ENCODE measurements at regions not wholly inside any gene's neighbourhood (a gene's known extent, or its start where the extent isn't known, plus 50 kb on each side); places are given as distances from the start of the nearest gene placed in this dataset.

- TF ChIP-seq, protein P1, sequence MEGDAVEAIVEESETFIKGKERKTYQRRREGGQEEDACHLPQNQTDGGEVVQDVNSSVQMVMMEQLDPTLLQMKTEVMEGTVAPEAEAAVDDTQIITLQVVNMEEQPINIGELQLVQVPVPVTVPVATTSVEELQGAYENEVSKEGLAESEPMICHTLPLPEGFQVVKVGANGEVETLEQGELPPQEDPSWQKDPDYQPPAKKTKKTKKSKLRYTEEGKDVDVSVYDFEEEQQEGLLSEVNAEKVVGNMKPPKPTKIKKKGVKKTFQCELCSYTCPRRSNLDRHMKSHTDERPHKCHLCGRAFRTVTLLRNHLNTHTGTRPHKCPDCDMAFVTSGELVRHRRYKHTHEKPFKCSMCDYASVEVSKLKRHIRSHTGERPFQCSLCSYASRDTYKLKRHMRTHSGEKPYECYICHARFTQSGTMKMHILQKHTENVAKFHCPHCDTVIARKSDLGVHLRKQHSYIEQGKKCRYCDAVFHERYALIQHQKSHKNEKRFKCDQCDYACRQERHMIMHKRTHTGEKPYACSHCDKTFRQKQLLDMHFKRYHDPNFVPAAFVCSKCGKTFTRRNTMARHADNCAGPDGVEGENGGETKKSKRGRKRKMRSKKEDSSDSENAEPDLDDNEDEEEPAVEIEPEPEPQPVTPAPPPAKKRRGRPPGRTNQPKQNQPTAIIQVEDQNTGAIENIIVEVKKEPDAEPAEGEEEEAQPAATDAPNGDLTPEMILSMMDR (IDR thresholded peaks at IDR 0.05): no peak
- no peak for TF ChIP-seq POLR2A (IDR thresholded peaks at IDR 0.05)
- TF ChIP-seq POLR2AphosphoS5 (IDR thresholded peaks at IDR 0.05): no peak
- TF ChIP-seq EP300 (IDR thresholded peaks at IDR 0.05; ENCODE audit: low read depth): no peak
- 83 to 93% methylated on average over 2 of the region's 2 CpGs for WGBS, 2 donors (ENCODE audit: low coverage in 1 of 2)
- Histone ChIP-seq H3K36me3 (no peaks in the 10 kb centered on the region), H3K27me3 (no peaks in the 10 kb centered on the region), H3K4me1 (no peaks in the 10 kb centered on the region), H3K27ac (no peak overlapping the region), H3K9me3 (no peaks in the 10 kb centered on the region), H3K4me3 (no peak overlapping the region)
- intact Hi-C loops (cut with DNase I; ENCODE audit: low total_unique reads) (no loop called here), in situ Hi-C loops (cut with MboI; ENCODE audit: low pct_ligation_motif_present in 1 of 4, low pct_unique_long_range_greater_than_20kb in 1 of 4, low sequenced_read_pairs in 3 of 4) (no loop called here)
- no peak for DNase-seq
Measured at GRCh38 chr13:37501187-37501586, 97.4 kb downstream of the POSTN start.

GRCh38 chr13:37495046-37495445 is 103.5 kb downstream of the POSTN start:
- Histone ChIP-seq H3K4me3 (no peak overlapping the region), H3K4me1 (no peaks in the 10 kb centered on the region), H3K27ac (no peak overlapping the region), H3K27me3 (no peaks in the 10 kb centered on the region), H3K36me3 (no peaks in the 10 kb centered on the region), H3K9me3 (no peaks in the 10 kb centered on the region)
- intact Hi-C loops (cut with DNase I; ENCODE audit: low total_unique reads): no loop called here
- DNase-seq: no peak
- in situ Hi-C loops (cut with MboI; ENCODE audit: low pct_ligation_motif_present in 1 of 4, low pct_unique_long_range_greater_than_20kb in 1 of 4, low sequenced_read_pairs in 3 of 4): no loop called here
- TF ChIP-seq POLR2AphosphoS5 (IDR thresholded peaks at IDR 0.05): no peak
- TF ChIP-seq POLR2A (IDR thresholded peaks at IDR 0.05): no peak
- no peak for TF ChIP-seq EP300 (IDR thresholded peaks at IDR 0.05; ENCODE audit: low read depth)
- TF ChIP-seq, protein P1 (IDR thresholded peaks at IDR 0.05): no peak
- 44 to 50% methylated on average over 1 of the region's 1 CpG for WGBS, 2 donors (ENCODE audit: low coverage in 1 of 2)

- H3K27ac ChIP-seq: peak overlapping the region in 1 of 4 donors; percentile 38
- no peak for TF ChIP-seq POLR2A (IDR thresholded peaks at IDR 0.05)
- TF ChIP-seq, protein P1 (IDR thresholded peaks at IDR 0.05): no peak
- no peak for TF ChIP-seq POLR2AphosphoS5 (IDR thresholded peaks at IDR 0.05)
- TF ChIP-seq EP300 (IDR thresholded peaks at IDR 0.05; ENCODE audit: low read depth): no peak
- intact Hi-C loops (cut with DNase I; ENCODE audit: low total_unique reads): no loop called here
- 79 to 83% methylated on average over 2 to 3 of the region's 3 CpGs for WGBS, 2 donors (ENCODE audit: low coverage in 1 of 2)
- no peaks in the 10 kb centered on the region for H3K9me3 ChIP-seq
- no peak for DNase-seq
- no peaks in the 10 kb centered on the region for H3K36me3 ChIP-seq
- H3K4me1 ChIP-seq: no peaks in the 10 kb centered on the region
- in situ Hi-C loops (cut with MboI; ENCODE audit: low pct_ligation_motif_present in 1 of 4, low pct_unique_long_range_greater_than_20kb in 1 of 4, low sequenced_read_pairs in 3 of 4): no loop called here
- no peaks in the 10 kb centered on the region for H3K27me3 ChIP-seq
- no peak overlapping the region for H3K4me3 ChIP-seq
Measured at GRCh38 chr13:37493775-37494174, 104.8 kb downstream of the POSTN start.

GRCh38 chr13:37492741-37493514 is 105.6 kb downstream of the POSTN start:
- peak overlapping the region in 1 of 4 donors; percentile 38 for H3K27ac ChIP-seq
- H3K4me3 ChIP-seq: no peak overlapping the region
- WGBS, 2 donors (ENCODE audit: low coverage in 1 of 2): 28 to 45% methylated on average over 3 of the region's 3 CpGs
- no peaks in the 10 kb centered on the region for H3K27me3 ChIP-seq
- TF ChIP-seq, protein P1 (IDR thresholded peaks at IDR 0.05): no peak
- TF ChIP-seq POLR2A (IDR thresholded peaks at IDR 0.05) (no peak), POLR2AphosphoS5 (IDR thresholded peaks at IDR 0.05) (no peak), EP300 (IDR thresholded peaks at IDR 0.05; ENCODE audit: low read depth) (no peak)
- H3K36me3 ChIP-seq: no peaks in the 10 kb centered on the region
- H3K4me1 ChIP-seq: no peaks in the 10 kb centered on the region
- in situ Hi-C loops (cut with MboI; ENCODE audit: low pct_ligation_motif_present in 1 of 4, low pct_unique_long_range_greater_than_20kb in 1 of 4, low sequenced_read_pairs in 3 of 4): no loop called here
- DNase-seq: no peak
- no peaks in the 10 kb centered on the region for H3K9me3 ChIP-seq
- intact Hi-C loops (cut with DNase I; ENCODE audit: low total_unique reads): no loop called here
